DOHH2 (cell line): ENCODE measurements at regions not wholly inside any gene's neighbourhood (a gene's known extent, or its start where the extent isn't known, plus 50 kb on each side); places are given as distances from the start of the nearest gene placed in this dataset.
A peak's percentile ranks its signal among the peaks of the same experiment; 100 is the strongest.
"Not testable (repeated sequence)": the region's sequence is repeated elsewhere in the genome, so short reads cannot be mapped to it uniquely, and the experiment has no call there.

ENCODE experiments used
- H3F3A ChIP-seq: fragments of 200-600 bp; sonication (generic), shearing (Covaris generic); 2 replicates; pipeline ENCODE4 v1.6.0; 2016; ENCODE audit warnings: antibody characterized with exemption, mild to moderate bottlenecking; ENCODE audit not compliant: control insufficient read depth, insufficient read depth
- H3K27ac ChIP-seq: fragments of 200-600 bp; sonication (generic); 2 replicates; pipeline ENCODE4 v1.5.1; 2014; ENCODE audit warnings: low read depth, mild to moderate bottlenecking, low read length, moderate library complexity
- H3K27me3 ChIP-seq: fragments of 200-600 bp; sonication (generic); 2 replicates; pipeline ENCODE4 v1.6.1; 2014; ENCODE audit warnings: mild to moderate bottlenecking, low read length, mixed read lengths; ENCODE audit not compliant: control insufficient read depth
- H3K36me3 ChIP-seq: fragments of 200-600 bp; sonication (generic); 2 replicates; pipeline ENCODE4 v1.6.1; 2014; ENCODE audit warnings: mild to moderate bottlenecking, low read length, moderate library complexity, mixed read lengths; ENCODE audit not compliant: control insufficient read depth
- H3K4me1 ChIP-seq: fragments of 200-600 bp; sonication (generic); 2 replicates; pipeline ENCODE4 v1.6.1; 2014; ENCODE audit warnings: mild to moderate bottlenecking, low read length, mixed read lengths; ENCODE audit not compliant: control insufficient read depth
- H3K4me2 ChIP-seq: fragments of 200-600 bp; sonication (generic); 2 replicates; pipeline ENCODE4 v1.6.0; 2014; ENCODE audit warnings: mild to moderate bottlenecking, low read length, moderate library complexity
- H3K4me3 ChIP-seq: fragments of 200-600 bp; sonication (generic); 2 replicates; pipeline ENCODE4 v1.5.1; 2014; ENCODE audit warnings: mild to moderate bottlenecking, low read length, mixed read lengths
- H3K79me2 ChIP-seq: fragments of 200-600 bp; sonication (generic); 2 replicates; pipeline ENCODE4 v1.6.1; 2014; ENCODE audit warnings: mild to moderate bottlenecking, low read length, mixed read lengths; ENCODE audit not compliant: control insufficient read depth
- H3K9me2 ChIP-seq: fragments of 200-600 bp; sonication (generic); replicated peaks from 2 replicates; pipeline ENCODE4 v1.6.1; 2014; ENCODE audit warnings: mild to moderate bottlenecking, low read length, mixed read lengths; ENCODE audit not compliant: control insufficient read depth
- H3K9me3 ChIP-seq: fragments of 200-600 bp; sonication (generic); 2 replicates; pipeline ENCODE4 v1.6.1; 2014; ENCODE audit warnings: antibody characterized with exemption, low read length, mixed read lengths; ENCODE audit not compliant: control insufficient read depth, insufficient read depth
- H4K20me1 ChIP-seq: fragments of 200-600 bp; sonication (generic); 2 replicates; pipeline ENCODE4 v1.6.0; 2014; ENCODE audit warnings: low read depth, mild to moderate bottlenecking, antibody characterized with exemption, low read length, moderate library complexity; ENCODE audit not compliant: control insufficient read depth, insufficient read depth
- EZH2phosphoT487 ChIP-seq: fragments of 200-600 bp; sonication (generic); IDR thresholded peaks from 2 replicates; pipeline ENCODE4 v1.6.1; 2017; ENCODE audit warnings: borderline replicate concordance, mild to moderate bottlenecking, antibody characterized with exemption, low read length, moderate library complexity, mixed read lengths
- TF ChIP-seq, protein P1 (sequence below): fragments of 200-600 bp; sonication (generic); IDR thresholded peaks from one replicate; pipeline ENCODE4 v1.5.1; 2014; ENCODE audit warnings: antibody characterized with exemption, mild to moderate bottlenecking, low read depth, low read length; ENCODE audit not compliant: poor library complexity, severe bottlenecking

DNA sequence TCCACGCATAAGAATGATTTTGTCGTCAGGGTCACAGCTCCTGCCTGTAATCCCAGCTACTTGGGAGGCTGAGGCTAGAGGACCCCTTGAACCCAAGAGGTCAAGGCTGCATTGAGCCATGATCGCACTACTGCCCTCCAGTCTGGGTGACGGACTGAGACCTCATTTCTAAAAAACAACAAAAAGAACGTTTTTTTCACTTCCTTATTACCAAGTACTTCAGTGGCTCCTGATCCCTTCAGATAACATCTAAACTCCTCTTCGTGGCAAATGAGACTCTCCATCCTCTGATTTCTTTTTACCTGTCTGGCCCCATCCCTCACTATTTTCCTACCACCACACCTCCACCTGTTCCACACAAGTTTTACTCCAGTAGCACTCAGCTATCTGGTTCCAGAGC lies 105.4 kb upstream of the TLK1 start:
- no peaks in the 10 kb centered on the region for H3K36me3 ChIP-seq

GRCh38 chr2:171261529-171261928 lies 100.8 kb upstream of the TLK1 start:
- H3K27me3 ChIP-seq, H3K9me3 ChIP-seq, H3K27ac ChIP-seq, H3F3A ChIP-seq, H3K79me2 ChIP-seq, H3K36me3 ChIP-seq, H4K20me1 ChIP-seq, H3K4me3 ChIP-seq, H3K4me2 ChIP-seq, H3K9me2 ChIP-seq: not testable (repeated sequence)
- peaks cover 21% of the 10 kb centered on the region for H3K4me1 ChIP-seq

More for the DNA sequence above, 105.4 kb upstream of the TLK1 start:
- Histone ChIP-seq H3F3A (no peaks in the 10 kb centered on the region), H3K27me3 (no peaks in the 10 kb centered on the region), H3K4me2 (no peak overlapping the region), H3K4me1 (peaks cover 11% of the 10 kb centered on the region), H3K9me2 (no peaks in the 10 kb centered on the region), H3K27ac (no peak overlapping the region), H3K79me2 (no peaks in the 10 kb centered on the region), H4K20me1 (no peaks in the 10 kb centered on the region), H3K9me3 (no peaks in the 10 kb centered on the region), H3K4me3 (no peak overlapping the region)
- TF ChIP-seq, protein P1, sequence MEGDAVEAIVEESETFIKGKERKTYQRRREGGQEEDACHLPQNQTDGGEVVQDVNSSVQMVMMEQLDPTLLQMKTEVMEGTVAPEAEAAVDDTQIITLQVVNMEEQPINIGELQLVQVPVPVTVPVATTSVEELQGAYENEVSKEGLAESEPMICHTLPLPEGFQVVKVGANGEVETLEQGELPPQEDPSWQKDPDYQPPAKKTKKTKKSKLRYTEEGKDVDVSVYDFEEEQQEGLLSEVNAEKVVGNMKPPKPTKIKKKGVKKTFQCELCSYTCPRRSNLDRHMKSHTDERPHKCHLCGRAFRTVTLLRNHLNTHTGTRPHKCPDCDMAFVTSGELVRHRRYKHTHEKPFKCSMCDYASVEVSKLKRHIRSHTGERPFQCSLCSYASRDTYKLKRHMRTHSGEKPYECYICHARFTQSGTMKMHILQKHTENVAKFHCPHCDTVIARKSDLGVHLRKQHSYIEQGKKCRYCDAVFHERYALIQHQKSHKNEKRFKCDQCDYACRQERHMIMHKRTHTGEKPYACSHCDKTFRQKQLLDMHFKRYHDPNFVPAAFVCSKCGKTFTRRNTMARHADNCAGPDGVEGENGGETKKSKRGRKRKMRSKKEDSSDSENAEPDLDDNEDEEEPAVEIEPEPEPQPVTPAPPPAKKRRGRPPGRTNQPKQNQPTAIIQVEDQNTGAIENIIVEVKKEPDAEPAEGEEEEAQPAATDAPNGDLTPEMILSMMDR, result no peak
- no peak for TF ChIP-seq EZH2phosphoT487

DNA sequence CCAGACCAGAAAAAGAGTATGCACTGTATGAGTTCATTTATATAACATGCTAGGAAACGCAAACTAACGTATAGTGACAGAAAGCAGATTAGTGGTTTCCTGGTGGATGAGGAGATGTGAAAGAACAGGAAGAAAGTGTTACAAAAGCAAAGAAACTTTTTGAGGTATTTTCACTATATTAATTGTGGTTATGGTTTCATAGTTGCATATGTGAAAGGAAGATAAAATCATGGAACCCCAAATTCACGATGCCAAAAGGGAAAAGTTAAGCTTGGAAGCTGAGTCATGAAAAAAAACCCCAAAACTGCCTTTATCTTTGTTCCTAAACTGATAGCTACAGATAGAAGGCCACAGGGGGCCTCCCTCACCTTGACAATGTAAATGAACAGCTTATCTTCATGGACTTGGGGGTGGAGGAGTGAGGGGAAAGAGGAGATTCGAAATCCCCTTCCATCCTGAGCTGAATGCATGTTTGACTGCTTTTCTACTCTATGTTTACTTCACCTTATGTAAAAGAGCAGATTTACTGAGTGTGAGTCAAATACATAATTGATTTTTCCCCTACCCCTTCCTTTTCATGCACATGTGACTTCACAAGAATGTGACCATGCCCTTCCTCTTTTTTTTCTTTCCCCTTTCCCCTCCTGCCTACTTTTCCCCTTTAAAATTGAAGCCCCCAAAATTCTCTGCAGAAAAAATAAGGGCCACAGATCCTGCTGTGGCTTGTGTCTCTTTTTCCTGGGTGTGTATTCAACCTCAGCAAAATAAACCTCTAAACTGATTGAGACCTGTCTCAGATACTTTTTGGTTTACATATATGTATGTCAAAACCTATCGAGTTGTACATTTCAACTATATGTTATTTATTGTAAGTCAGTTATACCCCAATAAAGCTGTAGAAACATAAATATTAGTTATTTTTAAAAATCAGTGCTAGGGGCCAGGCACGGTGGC lies 100.1 kb upstream of the TLK1 start:
- H3K4me2 ChIP-seq, result 0 out of 2 replicates have a peak overlapping the region, but pooled peaks have one; percentile 11

DNA sequence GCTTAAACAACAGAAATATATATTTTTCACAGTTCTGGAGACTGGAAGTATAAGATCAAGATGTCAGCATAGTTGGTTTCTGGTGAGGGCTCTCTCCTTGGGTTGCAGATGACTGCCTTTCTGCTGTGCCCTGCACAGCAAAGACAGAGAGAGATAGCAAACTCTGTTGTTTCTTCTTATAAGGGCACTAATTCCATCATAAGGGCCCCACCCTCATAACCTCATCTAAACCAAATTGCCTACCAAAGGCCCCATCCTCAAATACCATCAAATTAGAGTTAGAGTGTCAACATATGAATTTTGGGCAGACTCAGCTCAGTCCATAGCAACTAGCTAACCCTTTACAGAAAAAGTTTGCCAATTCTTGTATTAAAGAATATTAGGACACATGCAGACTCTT lies 94.0 kb upstream of the TLK1 start:
- Histone ChIP-seq H4K20me1 (no peaks in the 10 kb centered on the region), H3K4me2 (no peak overlapping the region), H3K9me3 (no peaks in the 10 kb centered on the region), H3K36me3 (no peaks in the 10 kb centered on the region), H3K79me2 (no peaks in the 10 kb centered on the region), H3K9me2 (no peaks in the 10 kb centered on the region), H3F3A (no peaks in the 10 kb centered on the region), H3K27ac (no peak overlapping the region), H3K4me3 (no peak overlapping the region), H3K27me3 (no peaks in the 10 kb centered on the region), H3K4me1 (no peaks in the 10 kb centered on the region)
- TF ChIP-seq EZH2phosphoT487, result no peak
- TF ChIP-seq, protein P1, result no peak

More for the DNA sequence above, 100.1 kb upstream of the TLK1 start:
- Histone ChIP-seq H3K9me3 (no peaks in the 10 kb centered on the region), H3K27ac (no peak overlapping the region), H3K27me3 (no peaks in the 10 kb centered on the region), H3K4me1 (peaks cover 13% of the 10 kb centered on the region), H3K9me2 (no peaks in the 10 kb centered on the region), H3K79me2 (no peaks in the 10 kb centered on the region), H3F3A (no peaks in the 10 kb centered on the region), H3K36me3 (no peaks in the 10 kb centered on the region), H4K20me1 (no peaks in the 10 kb centered on the region), H3K4me3 (no peak overlapping the region)
- no peak for TF ChIP-seq EZH2phosphoT487
- TF ChIP-seq, protein P1, result no peak
